HEK293 (cell line): ENCODE measurements at regions not wholly inside any gene's neighbourhood (a gene's known extent, or its start where the extent isn't known, plus 50 kb on each side); places are given as distances from the start of the nearest gene placed in this dataset.

ENCODE experiments used
- CTCF ChIA-PET: fragments of 350-600 bp; formaldehyde crosslinking; extraction: SDS; loops from one replicate; lab custom pipeline; 2021; ENCODE audit warnings: antibody characterized with exemption; lab: Yijun Ruan, JAX
- POLR2A ChIA-PET: fragments of 300-600 bp; formaldehyde crosslinking; extraction: SDS; loops from one replicate; lab custom pipeline; 2020; ENCODE audit warnings: antibody characterized with exemption, inconsistent platforms; lab: Yijun Ruan, JAX
- H3K27ac ChIP-seq: fragments of 200-500 bp; sonication (Bioruptor generic); 2 replicates; pipeline ENCODE4 v1.5.1; 2014; ENCODE audit warnings: low read depth, low read length, control low read depth, inconsistent platforms; ENCODE audit errors: extremely low read depth
- H3K36me3 ChIP-seq, 2 experiments: fragments of 200-500 bp in 1 of 2; sonication (Bioruptor generic) in 1 of 2; 1 replicate in 1 of 2; 2 replicates in 1 of 2; pipeline ENCODE4 v1.5.1; 2014 to 2017; ENCODE audit warnings: inconsistent platforms in 2 of 2, low read length in 2 of 2; ENCODE audit not compliant: control insufficient read depth in 2 of 2, insufficient read depth in 1 of 2
- H3K4me1 ChIP-seq: fragments of 200-500 bp; sonication (Bioruptor generic); 2 replicates; pipeline ENCODE4 v1.5.1; 2014; ENCODE audit warnings: mild to moderate bottlenecking, low read length, inconsistent platforms; ENCODE audit not compliant: control insufficient read depth, insufficient read depth
- H3K4me3 ChIP-seq: 2 replicates; pipeline ENCODE4 v1.5.1; 2011; ENCODE audit warnings: low read depth, mild to moderate bottlenecking, control low read depth, low read length, moderate library complexity
- H3K9me3 ChIP-seq: fragments of 200-500 bp; sonication (Bioruptor generic); 2 replicates; pipeline ENCODE4 v1.5.1; 2014; ENCODE audit warnings: low read depth, low read length, inconsistent platforms; ENCODE audit not compliant: control insufficient read depth, insufficient read depth
- REPIN1 ChIP-seq: fragments of 450-650 bp; formaldehyde crosslinking; IDR thresholded peaks from 2 replicates; pipeline ENCODE4 v1.5.1; 2017; ENCODE audit warnings: missing biosample characterization, missing genetic modification characterization, low read depth
- TRIM28 ChIP-seq: IDR thresholded peaks from 2 replicates; pipeline ENCODE4 v1.6.1; 2011; ENCODE audit warnings: low read length, control low read depth, borderline replicate concordance
- WT1 ChIP-seq: fragments of 450-650 bp; formaldehyde crosslinking; IDR thresholded peaks from 2 replicates; pipeline ENCODE4 v1.5.1; 2016; ENCODE audit warnings: missing biosample characterization, missing genetic modification characterization
- ZBTB20 ChIP-seq: fragments of 450-650 bp; formaldehyde crosslinking; IDR thresholded peaks from 2 replicates; pipeline ENCODE4 v1.5.1; 2016; ENCODE audit warnings: missing biosample characterization, missing genetic modification characterization
- ZBTB7A ChIP-seq: fragments of 450-650 bp; formaldehyde crosslinking; IDR thresholded peaks from 2 replicates; pipeline ENCODE4 v1.5.1; 2016; ENCODE audit warnings: low read depth, missing biosample characterization, missing genetic modification characterization
- ZBTB8A ChIP-seq: fragments of 450-650 bp; formaldehyde crosslinking; IDR thresholded peaks from 2 replicates; pipeline ENCODE4 v1.5.1; 2016; ENCODE audit warnings: missing biosample characterization, missing genetic modification characterization
- ZNF132 ChIP-seq: fragments of 450-650 bp; formaldehyde crosslinking; IDR thresholded peaks from 2 replicates; pipeline ENCODE4 v1.5.1; 2017; ENCODE audit warnings: missing biosample characterization, missing genetic modification characterization, borderline replicate concordance
- ZNF146 ChIP-seq: fragments of 450-650 bp; formaldehyde crosslinking; IDR thresholded peaks from 2 replicates; pipeline ENCODE4 v1.5.1; 2016; ENCODE audit warnings: missing biosample characterization, missing genetic modification characterization
- ZNF16 ChIP-seq: fragments of 450-650 bp; formaldehyde crosslinking; IDR thresholded peaks from 2 replicates; pipeline ENCODE4 v1.5.1; 2016; ENCODE audit warnings: low read depth, missing biosample characterization, missing genetic modification characterization
- ZNF404 ChIP-seq: fragments of 450-650 bp; formaldehyde crosslinking; IDR thresholded peaks from 2 replicates; pipeline ENCODE4 v1.5.1; 2017; ENCODE audit warnings: missing biosample characterization, missing genetic modification characterization
- ZNF473 ChIP-seq: fragments of 450-650 bp; formaldehyde crosslinking; IDR thresholded peaks from 2 replicates; pipeline ENCODE4 v1.5.1; 2017; ENCODE audit warnings: missing biosample characterization, missing genetic modification characterization
- ZNF571 ChIP-seq: fragments of 450-650 bp; formaldehyde crosslinking; IDR thresholded peaks from 2 replicates; pipeline ENCODE4 v1.5.0; 2017; ENCODE audit warnings: missing biosample characterization, missing genetic modification characterization
- ZNF623 ChIP-seq: fragments of 450-650 bp; formaldehyde crosslinking; IDR thresholded peaks from 2 replicates; pipeline ENCODE4 v1.5.1; 2016; ENCODE audit warnings: missing biosample characterization, missing genetic modification characterization
- ZNF624 ChIP-seq: fragments of 450-650 bp; formaldehyde crosslinking; IDR thresholded peaks from 2 replicates; pipeline ENCODE4 v1.5.1; 2017; ENCODE audit warnings: missing biosample characterization, missing genetic modification characterization
- ZNF629 ChIP-seq: fragments of 450-650 bp; formaldehyde crosslinking; IDR thresholded peaks from 2 replicates; pipeline ENCODE4 v1.5.1; 2017; ENCODE audit warnings: missing biosample characterization, missing genetic modification characterization
- TF ChIP-seq, protein P1 (sequence below): fragments of 450-650 bp; formaldehyde crosslinking; IDR thresholded peaks from 2 replicates; pipeline ENCODE4 v1.5.1; 2016; ENCODE audit warnings: missing biosample characterization, missing genetic modification characterization
- TF ChIP-seq, protein P2 (sequence below): fragments of 450-650 bp; formaldehyde crosslinking; IDR thresholded peaks from 2 replicates; pipeline ENCODE4 v1.5.1; 2016; ENCODE audit warnings: missing biosample characterization, missing genetic modification characterization, borderline replicate concordance
- TF ChIP-seq, protein P3 (sequence below): fragments of 450-650 bp; formaldehyde crosslinking; IDR thresholded peaks from 2 replicates; pipeline ENCODE4 v1.5.1; 2016; ENCODE audit warnings: missing biosample characterization, missing genetic modification characterization
- TF ChIP-seq, protein P4 (sequence below): IDR thresholded peaks from 2 replicates; pipeline ENCODE4 v1.6.1; 2011; ENCODE audit warnings: mild to moderate bottlenecking, low read depth, low read length, borderline replicate concordance
- TF ChIP-seq, protein P5 (sequence below): fragments of 450-650 bp; formaldehyde crosslinking; IDR thresholded peaks from 2 replicates; pipeline ENCODE4 v1.5.1; 2016; ENCODE audit warnings: missing biosample characterization, missing genetic modification characterization, low read depth

DNA sequence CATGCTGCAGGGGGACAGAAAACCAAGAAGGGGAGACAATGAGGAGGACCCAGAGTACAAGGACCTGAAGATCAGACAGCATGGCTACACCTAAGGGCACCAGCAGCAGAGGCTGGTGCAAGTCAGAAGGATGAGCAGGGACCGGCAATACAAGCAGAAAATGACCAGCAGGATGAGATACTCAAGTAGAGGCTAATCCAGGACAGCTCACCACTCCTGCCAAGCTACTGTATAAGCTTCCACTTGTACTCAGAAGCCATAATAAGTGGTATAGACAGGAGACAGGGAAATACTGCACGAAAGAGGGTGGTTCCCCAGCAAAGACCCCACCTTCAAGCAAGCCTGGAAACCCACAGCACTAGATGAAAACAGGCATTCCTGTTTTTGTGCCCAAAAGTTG lies 138.7 kb upstream of the ZC3H12C start:
- Histone ChIP-seq H3K36me3 (no peaks in the 10 kb centered on the region), H3K4me3 (no peak overlapping the region), H3K27ac (no peak overlapping the region), H3K4me1 (no peaks in the 10 kb centered on the region), H3K9me3 (no peaks in the 10 kb centered on the region)
- POLR2A ChIA-PET = no interaction called here
- no peak for TF ChIP-seq ZNF571 (tag by site-specific recombination)
- TF ChIP-seq, all 188 proteins: peak for 0
- CTCF ChIA-PET = interaction anchor here (0.6 kb wide), 2 partner anchors 481 to 1937 kb away, joined by 3 to 5 read pairs; no protein-coding TSS in a partner anchor

DNA sequence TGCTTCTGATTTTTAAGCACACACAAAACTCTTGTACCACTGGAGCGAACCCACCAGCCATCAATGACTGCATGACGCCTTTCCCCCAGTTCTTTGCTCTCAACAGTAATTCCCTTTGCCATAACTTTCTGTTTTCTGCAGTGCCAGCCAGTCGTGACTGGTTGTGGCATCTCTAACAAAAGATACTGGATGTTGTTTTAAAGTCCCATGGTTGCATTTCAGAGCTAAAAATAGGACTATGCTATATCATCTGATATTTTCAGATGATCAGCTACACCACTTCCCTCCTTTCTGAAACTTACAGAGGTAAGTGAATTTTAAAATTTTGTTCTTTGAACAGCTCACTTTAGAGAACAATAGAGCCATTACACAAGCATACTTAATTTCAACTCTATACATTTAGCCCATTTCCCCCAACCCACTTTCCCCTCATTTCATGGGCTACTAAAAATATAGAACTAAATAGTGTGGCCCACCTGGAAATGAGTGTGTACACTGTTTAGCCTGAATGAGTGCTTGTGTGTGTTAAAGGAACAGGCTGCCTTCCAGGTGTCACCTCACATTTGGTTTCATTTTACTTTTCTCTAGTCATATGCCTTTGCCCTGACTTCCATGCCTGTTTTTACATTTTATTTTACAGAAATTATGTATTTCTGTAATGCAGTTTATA lies 136.9 kb upstream of the ZC3H12C start:
- POLR2A ChIA-PET = no interaction called here
- no peak overlapping the region for H3K4me3 ChIP-seq
- no peaks in the 10 kb centered on the region for H3K9me3 ChIP-seq
- TF ChIP-seq REPIN1 (no peak), ZNF629 (no peak), ZBTB8A (tag by site-specific recombination) (no peak), ZNF16 (no peak), ZNF473 (tag by site-specific recombination) (no peak)
- TF ChIP-seq, protein P1, sequence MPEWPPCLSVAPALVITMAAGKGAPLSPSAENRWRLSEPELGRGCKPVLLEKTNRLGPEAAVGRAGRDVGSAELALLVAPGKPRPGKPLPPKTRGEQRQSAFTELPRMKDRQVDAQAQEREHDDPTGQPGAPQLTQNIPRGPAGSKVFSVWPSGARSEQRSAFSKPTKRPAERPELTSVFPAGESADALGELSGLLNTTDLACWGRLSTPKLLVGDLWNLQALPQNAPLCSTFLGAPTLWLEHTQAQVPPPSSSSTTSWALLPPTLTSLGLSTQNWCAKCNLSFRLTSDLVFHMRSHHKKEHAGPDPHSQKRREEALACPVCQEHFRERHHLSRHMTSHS (tag by site-specific recombination) = no peak
- TF ChIP-seq, protein P2, sequence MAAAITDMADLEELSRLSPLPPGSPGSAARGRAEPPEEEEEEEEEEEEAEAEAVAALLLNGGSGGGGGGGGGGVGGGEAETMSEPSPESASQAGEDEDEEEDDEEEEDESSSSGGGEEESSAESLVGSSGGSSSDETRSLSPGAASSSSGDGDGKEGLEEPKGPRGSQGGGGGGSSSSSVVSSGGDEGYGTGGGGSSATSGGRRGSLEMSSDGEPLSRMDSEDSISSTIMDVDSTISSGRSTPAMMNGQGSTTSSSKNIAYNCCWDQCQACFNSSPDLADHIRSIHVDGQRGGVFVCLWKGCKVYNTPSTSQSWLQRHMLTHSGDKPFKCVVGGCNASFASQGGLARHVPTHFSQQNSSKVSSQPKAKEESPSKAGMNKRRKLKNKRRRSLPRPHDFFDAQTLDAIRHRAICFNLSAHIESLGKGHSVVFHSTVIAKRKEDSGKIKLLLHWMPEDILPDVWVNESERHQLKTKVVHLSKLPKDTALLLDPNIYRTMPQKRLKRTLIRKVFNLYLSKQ (tag by site-specific recombination) = no peak
- H3K36me3 ChIP-seq = no peaks in the 10 kb centered on the region
- CTCF ChIA-PET = interaction anchor here (1.3 to 1.7 kb wide), 2 partner anchors 9 to 17 kb away, joined by 4 to 5 read pairs; no protein-coding TSS in a partner anchor
- no peaks in the 10 kb centered on the region for H3K4me1 ChIP-seq
- no peak overlapping the region for H3K27ac ChIP-seq

DNA sequence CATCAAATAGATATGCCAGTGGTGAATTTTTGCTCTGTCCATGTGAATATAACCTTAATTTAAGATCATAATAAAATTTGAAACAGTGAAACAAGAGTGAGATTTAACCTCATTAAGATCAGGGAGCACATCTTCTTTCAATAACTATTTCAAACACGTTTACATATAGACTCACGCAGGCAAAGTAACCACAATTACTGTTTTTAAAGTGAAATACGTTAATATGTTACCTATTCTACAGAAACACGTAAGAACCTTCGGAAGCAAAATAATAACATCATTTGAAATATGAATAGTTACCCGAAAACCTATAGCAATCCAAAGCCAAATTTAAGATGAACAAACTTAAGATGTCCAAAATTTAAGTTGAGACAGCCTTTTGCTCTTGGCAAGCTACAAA lies 136.2 kb upstream of the ZC3H12C start:
- CTCF ChIA-PET = interaction anchor here (1.3 to 1.7 kb wide), 2 partner anchors 10 to 18 kb away, joined by 4 to 5 read pairs; no protein-coding TSS in a partner anchor

DNA sequence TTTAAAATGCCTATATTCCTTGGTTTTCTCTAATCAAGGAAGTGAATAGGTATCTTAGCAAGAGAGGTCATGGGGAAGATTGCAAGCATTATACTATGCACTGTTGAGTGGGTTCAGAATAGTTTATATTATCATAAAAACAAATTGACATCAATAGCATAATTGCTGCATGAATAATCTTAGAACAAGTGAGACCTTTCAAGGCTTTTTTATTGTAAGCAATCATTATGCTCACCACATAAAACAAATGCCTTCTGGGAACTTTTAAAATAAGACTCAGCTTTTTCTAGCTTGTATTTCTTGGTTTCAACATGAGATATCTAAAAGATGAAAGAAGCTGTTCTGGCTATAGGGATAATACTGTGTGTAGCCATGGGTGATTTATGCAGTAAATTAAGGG lies 135.6 kb upstream of the ZC3H12C start:
- H3K4me1 ChIP-seq = no peaks in the 10 kb centered on the region
- ChIA-PET POLR2A (no interaction called here), CTCF (interaction anchor here (1.7 kb wide), 1 partner anchor 11 kb away, joined by 5 read pairs; no protein-coding TSS in a partner anchor)
- no peaks in the 10 kb centered on the region for H3K9me3 ChIP-seq
- no peaks in the 10 kb centered on the region for H3K36me3 ChIP-seq
- H3K4me3 ChIP-seq = no peak overlapping the region
- TF ChIP-seq ZBTB7A (no peak), ZBTB20 (tag by site-specific recombination) (no peak), ZNF624 (tag by site-specific recombination) (no peak), ZNF404 (tag by site-specific recombination) (no peak), ZNF623 (tag by site-specific recombination) (no peak), ZNF146 (tag by site-specific recombination) (no peak), TRIM28 (no peak), ZNF132 (no peak)
- TF ChIP-seq, protein P3, sequence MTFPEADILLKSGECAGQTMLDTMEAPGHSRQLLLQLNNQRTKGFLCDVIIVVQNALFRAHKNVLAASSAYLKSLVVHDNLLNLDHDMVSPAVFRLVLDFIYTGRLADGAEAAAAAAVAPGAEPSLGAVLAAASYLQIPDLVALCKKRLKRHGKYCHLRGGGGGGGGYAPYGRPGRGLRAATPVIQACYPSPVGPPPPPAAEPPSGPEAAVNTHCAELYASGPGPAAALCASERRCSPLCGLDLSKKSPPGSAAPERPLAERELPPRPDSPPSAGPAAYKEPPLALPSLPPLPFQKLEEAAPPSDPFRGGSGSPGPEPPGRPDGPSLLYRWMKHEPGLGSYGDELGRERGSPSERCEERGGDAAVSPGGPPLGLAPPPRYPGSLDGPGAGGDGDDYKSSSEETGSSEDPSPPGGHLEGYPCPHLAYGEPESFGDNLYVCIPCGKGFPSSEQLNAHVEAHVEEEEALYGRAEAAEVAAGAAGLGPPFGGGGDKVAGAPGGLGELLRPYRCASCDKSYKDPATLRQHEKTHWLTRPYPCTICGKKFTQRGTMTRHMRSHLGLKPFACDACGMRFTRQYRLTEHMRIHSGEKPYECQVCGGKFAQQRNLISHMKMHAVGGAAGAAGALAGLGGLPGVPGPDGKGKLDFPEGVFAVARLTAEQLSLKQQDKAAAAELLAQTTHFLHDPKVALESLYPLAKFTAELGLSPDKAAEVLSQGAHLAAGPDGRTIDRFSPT (tag by site-specific recombination) = no peak
- TF ChIP-seq, protein P4, sequence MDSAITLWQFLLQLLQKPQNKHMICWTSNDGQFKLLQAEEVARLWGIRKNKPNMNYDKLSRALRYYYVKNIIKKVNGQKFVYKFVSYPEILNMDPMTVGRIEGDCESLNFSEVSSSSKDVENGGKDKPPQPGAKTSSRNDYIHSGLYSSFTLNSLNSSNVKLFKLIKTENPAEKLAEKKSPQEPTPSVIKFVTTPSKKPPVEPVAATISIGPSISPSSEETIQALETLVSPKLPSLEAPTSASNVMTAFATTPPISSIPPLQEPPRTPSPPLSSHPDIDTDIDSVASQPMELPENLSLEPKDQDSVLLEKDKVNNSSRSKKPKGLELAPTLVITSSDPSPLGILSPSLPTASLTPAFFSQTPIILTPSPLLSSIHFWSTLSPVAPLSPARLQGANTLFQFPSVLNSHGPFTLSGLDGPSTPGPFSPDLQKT = no peak
- H3K27ac ChIP-seq = no peak overlapping the region

More for the DNA sequence above, 136.2 kb upstream of the ZC3H12C start:
- POLR2A ChIA-PET = no interaction called here
- Histone ChIP-seq H3K4me3 (no peak overlapping the region), H3K27ac (no peak overlapping the region), H3K36me3 (no peaks in the 10 kb centered on the region), H3K4me1 (no peaks in the 10 kb centered on the region), H3K9me3 (no peaks in the 10 kb centered on the region)
- TF ChIP-seq WT1 (tag by site-specific recombination) = no peak
- TF ChIP-seq ZNF629 = no peak
- TF ChIP-seq, protein P5, sequence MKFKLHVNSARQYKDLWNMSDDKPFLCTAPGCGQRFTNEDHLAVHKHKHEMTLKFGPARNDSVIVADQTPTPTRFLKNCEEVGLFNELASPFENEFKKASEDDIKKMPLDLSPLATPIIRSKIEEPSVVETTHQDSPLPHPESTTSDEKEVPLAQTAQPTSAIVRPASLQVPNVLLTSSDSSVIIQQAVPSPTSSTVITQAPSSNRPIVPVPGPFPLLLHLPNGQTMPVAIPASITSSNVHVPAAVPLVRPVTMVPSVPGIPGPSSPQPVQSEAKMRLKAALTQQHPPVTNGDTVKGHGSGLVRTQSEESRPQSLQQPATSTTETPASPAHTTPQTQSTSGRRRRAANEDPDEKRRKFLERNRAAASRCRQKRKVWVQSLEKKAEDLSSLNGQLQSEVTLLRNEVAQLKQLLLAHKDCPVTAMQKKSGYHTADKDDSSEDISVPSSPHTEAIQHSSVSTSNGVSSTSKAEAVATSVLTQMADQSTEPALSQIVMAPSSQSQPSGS (tag by site-specific recombination) = no peak
